ENCODE measurements at regions not wholly inside any gene's neighbourhood (a gene's known extent, or its start where the extent isn't known, plus 50 kb on each side); places are given as distances from the start of the nearest gene placed in this dataset.

GRCh38 chr15:69939513-69940440, 157.9 kb downstream of the TLE3 start:
- in situ Hi-C loops (cut with MboI; ENCODE audit: low pct_unique_long_range_greater_than_20kb in 2 of 9, low sequenced_read_pairs in 9 of 9, unreplicated experiment in 9 of 9), result no loop called here
- 6 to 76% (median 42%) methylated on average over 1 to 6 of the region's 7 CpGs for WGBS, 10 experiments

GRCh38 chr15:69940441-69941300, 157.0 kb downstream of the TLE3 start:
- in situ Hi-C loops (cut with MboI; ENCODE audit: low pct_unique_long_range_greater_than_20kb in 2 of 9, low sequenced_read_pairs in 9 of 9, unreplicated experiment in 9 of 9), result no loop called here
- H3K27ac ChIP-seq, result no peak overlapping the region
- ATAC-seq (replicated peaks in 6 of 8), result peak in 1 of 8 experiments; percentile 7
- 68 to 83% (median 79%) methylated on average over 1 to 15 of the region's 24 CpGs for WGBS, 10 experiments
- no peak overlapping the region for H3K4me3 ChIP-seq
- peaks cover 22 to 35% of the 10 kb centered on the region in 2 donors for H3K4me1 ChIP-seq (replicated peaks in 1 of 2)

More at GRCh38 chr15:69939513-69940440, 157.9 kb downstream of the TLE3 start:
- Histone ChIP-seq H3K4me1 (replicated peaks in 1 of 2) (peaks cover 22 to 35% of the 10 kb centered on the region in 2 donors), H3K27ac (no peak overlapping the region), H3K4me3 (no peak overlapping the region)
- peak; percentile 40 to 81 (median 60) for ATAC-seq (replicated peaks in 6 of 8)

GRCh38 chr15:69941301-69941605, 156.5 kb downstream of the TLE3 start:
- 84 to 100% (median 93%) methylated on average over 1 to 15 of the region's 20 CpGs; no CpG with 5 or more reads in 6 of the 10 experiments for WGBS, 10 experiments
- in situ Hi-C loops (cut with MboI; ENCODE audit: low pct_unique_long_range_greater_than_20kb in 2 of 9, low sequenced_read_pairs in 9 of 9, unreplicated experiment in 9 of 9), result no loop called here
- Histone ChIP-seq H3K4me3 (no peak overlapping the region), H3K27ac (no peak overlapping the region), H3K4me1 (replicated peaks in 1 of 2) (peaks cover 22 to 35% of the 10 kb centered on the region in 2 donors)
- peak in 1 of 8 experiments; percentile 21 for ATAC-seq (replicated peaks in 6 of 8)

GRCh38 chr15:69941706-69942495, 155.8 kb downstream of the TLE3 start:
- no peak overlapping the region for H3K27ac ChIP-seq
- peaks cover 22 to 35% of the 10 kb centered on the region in 2 donors for H3K4me1 ChIP-seq (replicated peaks in 1 of 2)
- 40 to 100% (median 90%) methylated on average over 1 to 5 of the region's 11 CpGs; no CpG with 5 or more reads in 4 of the 10 experiments for WGBS, 10 experiments
- peak in 4 of 8 experiments; percentile 31 to 44 (median 41) for ATAC-seq (replicated peaks in 6 of 8)
- in situ Hi-C loops (cut with MboI; ENCODE audit: low pct_unique_long_range_greater_than_20kb in 2 of 9, low sequenced_read_pairs in 9 of 9, unreplicated experiment in 9 of 9), result no loop called here
- H3K4me3 ChIP-seq, result no peak overlapping the region

GRCh38 chr15:69943637-69944036, 154.1 kb downstream of the TLE3 start:
- Histone ChIP-seq H3K27ac (no peak overlapping the region), H3K4me1 (replicated peaks in 1 of 2) (peaks cover 22 to 35% of the 10 kb centered on the region in 2 donors), H3K4me3 (no peak overlapping the region)
- ATAC-seq (replicated peaks in 6 of 8), result no peak
- in situ Hi-C loops (cut with MboI; ENCODE audit: low pct_unique_long_range_greater_than_20kb in 2 of 9, low sequenced_read_pairs in 9 of 9, unreplicated experiment in 9 of 9), result no loop called here
- 20 to 88% (median 72%) methylated on average over 1 of the region's 1 CpG; no CpG with 5 or more reads in 6 of the 10 experiments for WGBS, 10 experiments

GRCh38 chr15:69945729-69946128, 152.0 kb downstream of the TLE3 start:
- WGBS, 10 experiments, result 51 to 100% (median 91%) methylated on average over 1 to 2 of the region's 2 CpGs; no CpG with 5 or more reads in 1 of the 10 experiments

GRCh38 chr15:69946870-69947269, 150.8 kb downstream of the TLE3 start:
- ATAC-seq (replicated peaks in 6 of 8), result no peak
- Histone ChIP-seq H3K4me1 (replicated peaks in 1 of 2) (peaks cover 11 to 15% of the 10 kb centered on the region in 2 donors), H3K4me3 (no peak overlapping the region), H3K27ac (no peak overlapping the region)
- in situ Hi-C loops (cut with MboI; ENCODE audit: low pct_unique_long_range_greater_than_20kb in 2 of 9, low sequenced_read_pairs in 9 of 9, unreplicated experiment in 9 of 9), result no loop called here
- WGBS, 10 experiments, result 40 to 100% (median 98%) methylated on average over 1 to 2 of the region's 4 CpGs; no CpG with 5 or more reads in 4 of the 10 experiments

More at GRCh38 chr15:69945729-69946128, 152.0 kb downstream of the TLE3 start:
- Histone ChIP-seq H3K27ac (no peak overlapping the region), H3K4me3 (no peak overlapping the region), H3K4me1 (replicated peaks in 1 of 2) (peaks cover 15 to 20% of the 10 kb centered on the region in 2 donors)
- no peak for ATAC-seq (replicated peaks in 6 of 8)
- in situ Hi-C loops (cut with MboI; ENCODE audit: low pct_unique_long_range_greater_than_20kb in 2 of 9, low sequenced_read_pairs in 9 of 9, unreplicated experiment in 9 of 9), result no loop called here

GRCh38 chr15:69947394-69947793, 150.3 kb downstream of the TLE3 start:
- peak in 3 of 8 experiments; percentile 51 to 72 (median 68) for ATAC-seq (replicated peaks in 6 of 8)
- Histone ChIP-seq H3K4me3 (no peak overlapping the region), H3K27ac (no peak overlapping the region), H3K4me1 (replicated peaks in 1 of 2) (peaks cover 9% of the 10 kb centered on the region in 2 donors)
- WGBS, 10 experiments, result 14 to 100% (median 100%) methylated on average over 1 of the region's 2 CpGs; no CpG with 5 or more reads in 7 of the 10 experiments
- in situ Hi-C loops (cut with MboI; ENCODE audit: low pct_unique_long_range_greater_than_20kb in 2 of 9, low sequenced_read_pairs in 9 of 9, unreplicated experiment in 9 of 9), result no loop called here

- Histone ChIP-seq H3K27ac (no peak overlapping the region), H3K4me3 (no peak overlapping the region), H3K4me1 (replicated peaks in 1 of 2) (peaks cover 3 to 5% of the 10 kb centered on the region in 2 donors)
- WGBS, 10 experiments, result 42 to 100% (median 87%) methylated on average over 1 to 7 of the region's 7 CpGs; no CpG with 5 or more reads in 1 of the 10 experiments
- no peak for ATAC-seq (replicated peaks in 6 of 8)
- in situ Hi-C loops (cut with MboI; ENCODE audit: low pct_unique_long_range_greater_than_20kb in 2 of 9, low sequenced_read_pairs in 9 of 9, unreplicated experiment in 9 of 9), result no loop called here
Observed at GRCh38 chr15:69949485-69949884, 148.2 kb downstream of the TLE3 start.

- H3K27ac ChIP-seq, result no peak overlapping the region
- WGBS, 10 experiments, result 17 to 100% (median 80%) methylated on average over 1 to 2 of the region's 2 CpGs; no CpG with 5 or more reads in 1 of the 10 experiments
- in situ Hi-C loops (cut with MboI; ENCODE audit: low pct_unique_long_range_greater_than_20kb in 2 of 9, low sequenced_read_pairs in 9 of 9, unreplicated experiment in 9 of 9), result no loop called here
- no peak overlapping the region for H3K4me3 ChIP-seq
- H3K4me1 ChIP-seq (replicated peaks in 1 of 2), result peaks cover 17 to 22% of the 10 kb centered on the region in 2 donors
- ATAC-seq (replicated peaks in 6 of 8), result peak in 1 of 8 experiments; percentile 68
Observed at GRCh38 chr15:69951256-69951897, 146.3 kb downstream of the TLE3 start.

GRCh38 chr15:69951898-69952555, 145.7 kb downstream of the TLE3 start:
- peaks cover 17 to 22% of the 10 kb centered on the region in 2 donors for H3K4me1 ChIP-seq (replicated peaks in 1 of 2)
- ATAC-seq (replicated peaks in 6 of 8), result peak in 3 of 8 experiments; percentile 66 to 81 (median 79)
- no peak overlapping the region for H3K27ac ChIP-seq
- in situ Hi-C loops (cut with MboI; ENCODE audit: low pct_unique_long_range_greater_than_20kb in 2 of 9, low sequenced_read_pairs in 9 of 9, unreplicated experiment in 9 of 9), result no loop called here
- H3K4me3 ChIP-seq, result no peak overlapping the region
- 53 to 100% (median 91%) methylated on average over 3 to 8 of the region's 9 CpGs; no CpG with 5 or more reads in 1 of the 10 experiments for WGBS, 10 experiments
